ENCODE measurements at regions not wholly inside any gene's neighbourhood (a gene's known extent, or its start where the extent isn't known, plus 50 kb on each side); places are given as distances from the start of the nearest gene placed in this dataset.

DNA sequence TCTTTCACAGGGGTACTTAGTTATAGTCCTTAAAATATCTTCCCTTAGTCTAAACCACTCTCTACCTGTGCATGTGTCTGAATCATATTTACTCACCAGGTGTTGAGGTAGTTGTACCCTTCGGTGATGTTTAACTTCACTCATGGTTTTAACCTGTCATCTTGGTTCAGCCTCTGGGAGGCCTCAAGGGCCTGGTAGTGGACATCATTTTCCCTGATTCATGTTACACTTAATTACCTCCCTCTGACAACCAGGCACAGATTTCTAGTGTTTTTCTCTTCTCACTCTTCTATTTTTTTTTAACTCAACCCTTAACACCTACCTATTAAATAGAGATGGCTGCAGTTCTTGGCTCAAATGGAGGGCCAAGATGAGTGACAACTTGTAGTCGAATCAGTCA is 505.4 kb downstream of the TMEM114 start:
- TF ChIP-seq POLR2AphosphoS5 (IDR thresholded peaks at IDR 0.05), result no peak
- Histone ChIP-seq H3K9me3 (no peaks in the 10 kb centered on the region), H3K4me1 (replicated peaks) (no peaks in the 10 kb centered on the region), H3K27me3 (replicated peaks; ENCODE audit: insufficient read depth) (no peaks in the 10 kb centered on the region), H3K4me3 (no peak overlapping the region), H3K36me3 (no peaks in the 10 kb centered on the region), H3K27ac (no peak overlapping the region)
- 81% methylated on average over 2 of the region's 2 CpGs for WGBS
- DNase-seq (ENCODE audit: low spot score), result no peak
- intact Hi-C loops (cut with DNase I), result no loop called here

DNA sequence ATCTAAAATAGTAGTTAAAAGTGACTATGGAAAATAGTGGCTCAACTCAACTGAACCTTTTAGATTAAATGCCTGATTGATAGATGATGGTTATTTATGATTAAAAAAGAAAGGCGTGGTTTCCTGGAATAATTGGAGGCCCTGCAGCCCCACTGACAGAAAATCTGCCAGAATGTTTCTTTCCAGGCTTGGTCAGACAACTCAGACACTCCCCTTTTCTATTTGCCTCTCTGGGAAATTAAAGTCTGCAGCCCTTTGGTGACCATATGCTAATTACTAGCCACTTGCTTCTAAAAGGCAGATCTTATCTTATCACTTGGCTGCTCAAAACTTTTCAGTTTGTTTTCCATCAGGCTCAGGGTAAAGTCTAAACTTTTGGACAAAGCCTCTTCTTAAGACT is 506.0 kb downstream of the TMEM114 start:
- H3K4me3 ChIP-seq, result no peak overlapping the region
- no peaks in the 10 kb centered on the region for H3K4me1 ChIP-seq (replicated peaks)
- no peaks in the 10 kb centered on the region for H3K36me3 ChIP-seq
- DNase-seq (ENCODE audit: low spot score), result no peak
- no peak overlapping the region for H3K27ac ChIP-seq
- TF ChIP-seq, protein P1, sequence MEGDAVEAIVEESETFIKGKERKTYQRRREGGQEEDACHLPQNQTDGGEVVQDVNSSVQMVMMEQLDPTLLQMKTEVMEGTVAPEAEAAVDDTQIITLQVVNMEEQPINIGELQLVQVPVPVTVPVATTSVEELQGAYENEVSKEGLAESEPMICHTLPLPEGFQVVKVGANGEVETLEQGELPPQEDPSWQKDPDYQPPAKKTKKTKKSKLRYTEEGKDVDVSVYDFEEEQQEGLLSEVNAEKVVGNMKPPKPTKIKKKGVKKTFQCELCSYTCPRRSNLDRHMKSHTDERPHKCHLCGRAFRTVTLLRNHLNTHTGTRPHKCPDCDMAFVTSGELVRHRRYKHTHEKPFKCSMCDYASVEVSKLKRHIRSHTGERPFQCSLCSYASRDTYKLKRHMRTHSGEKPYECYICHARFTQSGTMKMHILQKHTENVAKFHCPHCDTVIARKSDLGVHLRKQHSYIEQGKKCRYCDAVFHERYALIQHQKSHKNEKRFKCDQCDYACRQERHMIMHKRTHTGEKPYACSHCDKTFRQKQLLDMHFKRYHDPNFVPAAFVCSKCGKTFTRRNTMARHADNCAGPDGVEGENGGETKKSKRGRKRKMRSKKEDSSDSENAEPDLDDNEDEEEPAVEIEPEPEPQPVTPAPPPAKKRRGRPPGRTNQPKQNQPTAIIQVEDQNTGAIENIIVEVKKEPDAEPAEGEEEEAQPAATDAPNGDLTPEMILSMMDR (IDR thresholded peaks at IDR 0.05), result no peak
- TF ChIP-seq POLR2A (IDR thresholded peaks at IDR 0.05) (no peak), POLR2AphosphoS5 (IDR thresholded peaks at IDR 0.05) (no peak)
- H3K9me3 ChIP-seq, result no peaks in the 10 kb centered on the region
- intact Hi-C loops (cut with DNase I), result no loop called here
- H3K27me3 ChIP-seq (replicated peaks; ENCODE audit: insufficient read depth), result no peaks in the 10 kb centered on the region
- 92% methylated on average over 1 of the region's 1 CpG for WGBS

DNA sequence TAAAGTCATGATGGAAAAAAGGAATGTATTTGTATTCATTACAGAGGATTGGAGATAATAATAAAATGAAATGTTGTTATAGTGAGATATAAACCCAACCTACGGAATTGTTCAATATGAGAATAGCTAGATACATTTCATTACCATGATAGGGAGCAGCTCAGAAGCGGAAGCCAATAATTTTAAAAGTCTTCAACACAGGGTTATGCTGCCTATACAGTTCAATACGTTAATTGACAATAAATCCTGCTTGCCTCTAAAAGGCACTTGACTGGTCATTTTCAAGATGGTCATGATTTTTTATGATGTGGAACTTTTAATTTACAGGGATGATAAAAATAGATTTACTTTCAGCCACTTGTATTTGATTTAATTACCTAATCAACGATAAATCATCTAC is 506.8 kb downstream of the TMEM114 start:
- DNase-seq (ENCODE audit: low spot score), result no peak
- H3K4me3 ChIP-seq, result no peak overlapping the region
- H3K27ac ChIP-seq, result no peak overlapping the region
- intact Hi-C loops (cut with DNase I), result no loop called here
- TF ChIP-seq POLR2A (IDR thresholded peaks at IDR 0.05) (no peak), POLR2AphosphoS5 (IDR thresholded peaks at IDR 0.05) (no peak)
- TF ChIP-seq, protein P1 (IDR thresholded peaks at IDR 0.05), result no peak
- WGBS, result 88% methylated on average over 4 of the region's 4 CpGs
- no peaks in the 10 kb centered on the region for H3K4me1 ChIP-seq (replicated peaks)
- H3K9me3 ChIP-seq, result no peaks in the 10 kb centered on the region
- H3K36me3 ChIP-seq, result no peaks in the 10 kb centered on the region
- H3K27me3 ChIP-seq (replicated peaks; ENCODE audit: insufficient read depth), result no peaks in the 10 kb centered on the region

DNA sequence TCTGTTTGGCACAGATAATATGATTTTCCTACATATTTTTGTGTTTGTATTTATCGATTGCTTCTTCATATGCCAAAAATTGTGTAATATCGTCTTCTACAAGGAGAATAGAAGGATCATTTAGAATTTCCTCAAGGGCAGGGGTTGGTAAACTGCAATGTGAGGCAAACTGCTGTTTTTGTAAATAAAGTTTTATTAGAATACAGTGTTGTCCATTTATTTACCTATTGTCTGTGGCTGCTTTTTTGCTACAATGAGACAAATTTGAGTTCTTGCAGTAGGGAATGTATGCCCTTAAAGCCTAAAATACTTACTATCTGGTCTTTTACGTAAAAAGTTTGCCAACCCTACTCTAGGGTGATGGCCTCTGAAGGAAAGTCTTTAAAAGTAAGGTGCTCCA is 509.5 kb downstream of the TMEM114 start:
- Histone ChIP-seq H3K4me1 (replicated peaks) (no peaks in the 10 kb centered on the region), H3K36me3 (no peaks in the 10 kb centered on the region), H3K27ac (no peak overlapping the region), H3K4me3 (no peak overlapping the region), H3K9me3 (no peaks in the 10 kb centered on the region), H3K27me3 (replicated peaks; ENCODE audit: insufficient read depth) (no peaks in the 10 kb centered on the region)
- no peak for DNase-seq (ENCODE audit: low spot score)
- no peak for TF ChIP-seq POLR2AphosphoS5 (IDR thresholded peaks at IDR 0.05)
- TF ChIP-seq, protein P1 (IDR thresholded peaks at IDR 0.05), result no peak
- TF ChIP-seq POLR2A (IDR thresholded peaks at IDR 0.05), result no peak
- intact Hi-C loops (cut with DNase I), result no loop called here
- WGBS, result 91% methylated on average over 3 of the region's 3 CpGs

GRCh38 chr16:8075271-8075670 is 515.0 kb downstream of the TMEM114 start:
- TF ChIP-seq, protein P1 (IDR thresholded peaks at IDR 0.05), result no peak
- TF ChIP-seq POLR2AphosphoS5 (IDR thresholded peaks at IDR 0.05) (no peak), POLR2A (IDR thresholded peaks at IDR 0.05) (no peak)
- H3K27me3 ChIP-seq (replicated peaks; ENCODE audit: insufficient read depth), result no peaks in the 10 kb centered on the region
- WGBS, result 84% methylated on average over 5 of the region's 5 CpGs
- DNase-seq (ENCODE audit: low spot score), result no peak
- no peak overlapping the region for H3K27ac ChIP-seq
- no peaks in the 10 kb centered on the region for H3K36me3 ChIP-seq
- intact Hi-C loops (cut with DNase I), result no loop called here
- no peak overlapping the region for H3K4me3 ChIP-seq
- H3K4me1 ChIP-seq (replicated peaks), result no peaks in the 10 kb centered on the region
- H3K9me3 ChIP-seq, result no peaks in the 10 kb centered on the region
